GM18526 (cell line): ENCODE measurements at regions not wholly inside any gene's neighbourhood (a gene's known extent, or its start where the extent isn't known, plus 50 kb on each side); places are given as distances from the start of the nearest gene placed in this dataset.

Experiments used
- POLR2A ChIP-seq: IDR thresholded peaks from 3 replicates; pipeline ENCODE4 v1.6.1; 2011; ENCODE audit not compliant: insufficient read length; ENCODE audit errors: extremely low read depth

DNA sequence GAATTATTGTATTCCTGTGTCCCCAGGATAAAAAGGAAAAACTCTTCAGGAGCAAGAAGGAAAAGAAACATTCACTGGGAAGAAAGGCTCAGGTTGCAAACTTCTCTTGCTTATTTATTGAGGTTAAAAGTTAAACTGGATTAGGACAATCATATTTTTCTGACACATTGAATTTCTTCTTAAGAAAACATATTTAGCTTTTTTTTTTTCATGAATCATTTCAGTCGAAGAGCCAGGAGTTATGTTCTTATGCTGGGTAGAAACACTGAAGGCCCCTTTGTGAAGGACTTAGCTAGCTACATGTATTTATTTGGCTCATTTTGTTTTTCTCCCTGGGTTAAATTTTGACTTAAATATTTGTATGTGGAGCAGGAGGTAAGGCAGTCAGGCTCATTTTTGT is 434.0 kb downstream of the KLF5 start:
- TF ChIP-seq POLR2A = no peak

DNA sequence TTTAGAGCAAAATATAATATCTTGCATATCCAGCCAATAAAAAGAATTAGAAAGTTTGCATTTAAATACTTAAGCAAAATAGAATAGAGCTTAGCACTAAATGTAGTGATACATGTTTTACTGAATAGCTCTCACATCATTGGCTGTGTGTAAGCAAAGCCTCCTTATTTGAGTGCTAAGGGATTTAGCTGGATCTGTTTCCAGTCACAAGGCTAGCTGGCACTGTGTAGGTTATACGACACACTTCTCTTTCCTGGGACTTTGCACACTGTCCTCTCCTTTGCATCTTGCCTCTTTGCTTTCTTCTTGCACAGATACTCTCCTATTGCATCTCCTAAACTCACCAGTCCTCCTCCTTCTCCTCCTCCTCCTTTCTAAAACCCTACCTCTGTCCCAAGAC is 423.8 kb downstream of the KLF5 start:
- TF ChIP-seq POLR2A = no peak

DNA sequence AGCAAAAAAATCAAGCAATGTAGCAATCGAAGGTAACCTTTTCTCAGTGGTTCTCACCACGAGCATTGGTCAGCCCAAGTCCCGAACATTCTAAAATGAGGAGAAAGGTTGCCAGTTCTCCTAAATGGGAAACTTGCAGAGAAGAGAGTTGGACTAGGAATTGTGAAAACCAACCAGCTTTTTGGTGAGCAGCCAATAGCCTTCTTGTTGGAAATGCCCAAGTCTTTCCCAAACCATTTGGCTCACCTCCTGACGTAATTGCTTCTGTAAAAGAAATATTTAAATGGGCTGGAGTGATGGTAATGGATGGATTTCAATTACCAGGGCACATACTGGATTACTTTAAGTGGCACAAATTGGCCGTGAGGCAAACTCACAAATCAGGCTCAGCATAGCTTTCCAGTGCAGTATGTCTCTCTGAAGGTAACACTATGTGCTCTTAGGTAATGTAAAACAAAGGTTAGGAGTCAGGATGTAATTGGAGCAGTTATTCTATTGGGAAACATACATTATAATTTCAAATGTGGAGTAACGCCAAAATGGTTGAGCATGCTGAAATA is 423.2 kb downstream of the KLF5 start:
- no peak for TF ChIP-seq POLR2A

DNA sequence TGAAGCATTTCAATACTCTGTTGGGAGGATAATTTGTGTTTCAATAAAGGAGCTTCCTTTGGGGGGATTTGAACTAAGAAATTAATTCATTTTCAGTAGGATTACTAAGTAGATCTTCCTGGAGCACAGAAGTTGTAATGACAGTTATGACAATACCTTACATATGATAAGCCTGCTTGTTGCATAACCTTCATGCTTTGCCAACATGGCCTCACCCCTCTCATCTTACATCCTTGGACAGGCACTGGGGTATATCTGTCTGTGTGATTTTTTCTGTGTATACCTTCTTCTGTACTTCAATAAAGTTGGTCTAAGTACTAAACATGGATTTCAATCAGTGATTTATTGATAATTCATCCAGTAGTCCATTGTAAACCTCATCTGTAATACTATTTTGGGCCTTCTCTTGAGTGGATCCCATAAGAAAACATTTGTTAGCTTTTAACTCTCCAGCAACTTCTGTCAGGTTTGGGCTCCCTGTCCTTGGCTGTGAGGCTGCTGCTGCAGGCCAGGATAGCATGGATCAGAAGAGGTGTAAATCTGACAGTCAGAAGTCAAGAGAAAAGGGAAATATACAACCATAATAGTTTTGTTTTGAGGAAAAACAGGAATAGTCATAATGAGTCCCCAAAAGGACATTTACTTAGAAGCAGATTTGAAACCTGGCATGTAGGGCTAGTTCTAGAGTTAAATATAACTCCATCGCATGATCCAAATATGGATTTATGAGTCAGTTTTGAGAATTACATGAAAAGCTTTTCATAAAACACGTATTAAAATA is 422.2 kb downstream of the KLF5 start:
- no peak for TF ChIP-seq POLR2A

DNA sequence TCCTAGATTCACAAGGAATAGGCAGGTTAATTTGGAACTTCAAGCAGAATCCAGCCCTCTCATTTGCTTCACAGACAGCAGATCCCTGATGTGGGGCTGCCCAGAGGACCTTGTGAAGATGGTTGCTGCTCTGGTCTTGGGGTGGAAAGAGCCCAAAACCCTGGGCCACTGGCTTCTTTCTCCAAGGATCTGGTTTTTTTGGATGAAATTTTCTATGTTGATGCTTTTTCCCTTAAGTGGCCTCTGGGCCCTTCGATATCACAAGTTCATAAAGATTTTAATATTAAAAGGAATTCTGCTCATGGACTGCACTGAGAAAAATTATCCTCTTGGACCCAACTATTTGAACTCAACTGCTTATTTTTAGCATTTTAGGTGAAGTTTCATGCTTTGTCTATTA is 421.1 kb downstream of the KLF5 start:
- no peak for TF ChIP-seq POLR2A

DNA sequence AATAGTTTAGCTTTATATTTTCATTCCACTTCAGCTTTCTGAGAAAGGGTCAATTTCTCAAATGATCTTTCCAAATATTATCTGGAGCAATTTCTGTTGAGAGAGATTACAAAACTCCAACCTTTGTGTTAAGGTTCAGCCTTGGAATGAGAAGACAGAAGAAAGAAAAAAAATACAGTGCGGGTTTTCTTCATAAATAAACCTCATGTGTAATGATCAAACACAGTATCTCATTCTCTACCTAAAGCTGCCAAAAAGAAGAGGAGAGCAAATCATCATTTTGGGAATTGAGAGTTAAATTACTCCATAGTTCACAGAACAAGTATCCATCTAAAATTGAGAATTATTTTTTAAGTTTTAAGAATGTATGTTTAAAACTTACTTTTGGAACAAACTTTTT is 420.5 kb downstream of the KLF5 start:
- TF ChIP-seq POLR2A = no peak

DNA sequence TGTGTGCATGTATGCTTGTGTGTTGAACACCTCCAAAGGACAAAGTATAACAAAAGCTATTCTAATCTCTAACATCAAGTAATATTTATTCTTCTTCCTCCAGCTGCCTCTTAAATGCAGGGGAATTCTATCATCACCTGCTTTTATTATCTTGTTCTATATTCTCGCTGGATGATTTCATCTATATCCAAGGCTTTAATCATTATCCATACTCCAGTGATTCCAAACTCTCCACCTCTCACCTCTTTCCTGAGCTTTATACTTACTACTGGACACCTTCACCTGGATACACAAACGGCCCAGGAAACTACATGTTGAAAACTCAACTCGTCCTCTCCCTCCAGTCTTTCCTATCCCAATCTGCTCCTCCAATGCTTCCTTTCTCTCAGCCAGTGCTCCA is 418.6 kb downstream of the KLF5 start:
- no peak for TF ChIP-seq POLR2A

DNA sequence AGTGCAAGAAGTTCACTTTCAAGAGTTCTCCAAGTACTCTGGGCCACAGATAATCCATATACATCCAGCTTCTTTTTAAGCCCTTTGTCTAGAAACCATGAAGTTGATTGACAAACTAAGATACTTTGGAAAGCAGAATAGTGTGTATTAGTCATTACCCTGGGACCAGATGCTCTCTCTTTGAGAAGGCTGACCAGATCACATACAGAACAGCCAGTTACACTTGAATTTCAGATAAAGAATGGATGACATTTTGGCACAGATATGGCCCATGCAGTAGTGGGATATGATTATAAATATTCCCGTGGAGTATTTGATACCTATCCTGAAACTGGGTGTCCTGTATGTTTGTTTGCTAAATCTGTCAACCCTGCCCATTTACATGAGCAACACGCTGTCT is 414.2 kb downstream of the KLF5 start:
- no peak for TF ChIP-seq POLR2A

DNA sequence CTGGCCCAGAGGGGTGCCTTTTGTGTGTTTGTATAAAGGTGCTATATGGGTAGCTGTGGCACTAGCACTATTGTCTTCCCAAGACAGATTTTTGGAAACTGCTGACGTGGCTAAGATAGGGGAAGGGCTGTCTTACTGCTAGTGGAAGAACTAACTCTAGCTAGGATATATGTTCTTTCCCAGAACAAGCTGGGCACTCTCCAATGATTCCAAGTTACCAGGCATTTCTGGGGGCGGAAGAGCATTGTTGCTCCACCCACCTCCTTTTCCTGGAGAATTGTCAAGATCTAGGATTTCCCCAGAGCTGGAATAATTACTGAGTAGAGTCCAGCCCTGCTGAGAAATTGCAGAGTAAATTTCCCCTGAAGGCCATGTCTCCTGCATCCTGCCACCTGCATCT is 408.3 kb downstream of the KLF5 start:
- no peak for TF ChIP-seq POLR2A

DNA sequence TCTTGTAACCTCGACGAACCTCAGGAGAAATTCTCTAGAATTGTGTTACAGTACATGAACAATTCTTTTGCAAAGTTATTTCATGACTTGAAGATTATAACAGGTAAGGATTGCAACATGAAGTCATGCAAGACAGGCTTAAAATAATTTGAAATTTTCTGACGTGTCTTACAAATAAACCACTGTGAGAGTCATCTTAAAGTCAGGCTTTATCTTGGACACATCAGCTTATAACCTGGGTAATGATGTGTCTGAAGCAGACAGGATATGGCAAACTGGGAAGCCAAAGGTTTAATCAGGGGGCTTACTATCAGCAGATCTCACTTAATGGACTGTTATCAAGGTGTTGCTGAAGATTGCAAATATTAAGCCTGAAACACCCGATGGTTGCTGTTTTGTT is 407.8 kb downstream of the KLF5 start:
- no peak for TF ChIP-seq POLR2A

DNA sequence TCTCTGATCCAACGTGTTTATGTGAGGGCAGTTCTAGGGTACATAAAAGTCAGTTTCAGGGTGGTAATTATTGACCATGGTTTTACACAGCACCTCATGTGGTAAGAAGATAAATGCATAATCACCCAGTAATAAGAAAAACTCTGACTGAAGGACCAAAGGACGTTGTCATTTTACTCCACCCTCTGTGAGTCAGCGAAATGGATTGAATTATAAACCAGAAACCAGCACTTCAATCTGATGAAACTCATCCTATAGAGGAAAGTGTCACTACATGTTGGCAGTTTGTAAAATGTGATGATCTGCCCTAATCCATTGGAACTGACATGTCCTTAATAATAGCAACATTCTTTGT is 406.8 kb downstream of the KLF5 start:
- no peak for TF ChIP-seq POLR2A

DNA sequence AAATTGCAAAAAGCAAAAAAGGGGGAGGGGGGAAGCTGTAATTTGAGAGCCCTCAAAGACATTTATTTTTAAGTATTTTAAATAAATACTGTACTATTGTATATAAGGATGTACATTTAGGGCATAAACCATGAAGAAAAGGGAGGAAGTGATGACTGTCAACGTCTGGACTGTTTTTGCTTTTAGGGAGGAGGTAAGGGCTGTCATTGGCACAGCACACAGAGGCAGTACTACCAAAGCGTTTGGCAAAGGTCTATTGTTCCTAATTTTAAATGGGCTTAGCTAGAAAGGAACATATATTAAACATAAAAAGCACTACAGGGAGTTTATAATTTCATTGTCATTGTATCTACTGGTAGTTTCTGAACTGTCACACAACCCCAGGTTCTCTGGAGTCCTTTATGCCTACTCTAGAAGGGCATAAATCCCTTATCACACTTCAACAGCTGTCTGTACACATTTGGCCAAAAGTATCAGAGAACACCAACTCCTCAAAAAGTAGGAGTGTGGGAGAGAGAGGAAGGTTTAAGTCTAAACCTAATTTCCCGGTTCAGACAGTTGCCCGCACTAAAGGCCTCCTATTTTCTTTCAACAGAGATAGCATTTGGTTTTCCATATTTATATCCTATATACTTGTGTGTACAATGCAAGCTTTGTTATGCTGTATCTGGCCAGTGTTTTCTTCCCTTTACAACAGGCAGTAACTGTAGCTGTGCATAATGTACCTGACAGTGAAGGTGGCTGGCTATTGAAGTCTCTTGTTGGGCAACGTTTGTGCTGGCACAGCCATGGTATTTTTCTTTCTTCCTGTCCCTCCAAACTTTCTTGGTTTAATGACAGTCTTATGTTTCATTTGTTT is 406.2 kb downstream of the KLF5 start:
- TF ChIP-seq POLR2A = no peak

DNA sequence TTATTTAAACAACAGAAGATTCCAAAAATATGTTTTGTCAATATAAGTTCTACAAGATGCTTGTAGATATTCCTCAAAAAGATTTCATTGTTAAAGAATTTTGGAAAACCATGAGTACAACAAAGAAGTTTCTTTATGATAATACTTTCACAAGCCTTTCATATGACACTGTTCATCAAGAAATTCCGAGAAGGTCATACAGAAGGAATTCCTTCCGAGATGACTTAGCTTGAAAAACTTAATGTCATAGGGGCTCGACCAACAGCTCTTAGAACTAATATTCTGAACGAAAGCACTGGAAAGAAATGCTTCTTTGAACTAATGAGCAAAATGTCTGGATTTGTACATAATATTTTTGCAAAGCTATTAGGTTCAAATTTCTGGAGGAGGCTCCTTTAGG is 403.4 kb downstream of the KLF5 start:
- TF ChIP-seq POLR2A = no peak

DNA sequence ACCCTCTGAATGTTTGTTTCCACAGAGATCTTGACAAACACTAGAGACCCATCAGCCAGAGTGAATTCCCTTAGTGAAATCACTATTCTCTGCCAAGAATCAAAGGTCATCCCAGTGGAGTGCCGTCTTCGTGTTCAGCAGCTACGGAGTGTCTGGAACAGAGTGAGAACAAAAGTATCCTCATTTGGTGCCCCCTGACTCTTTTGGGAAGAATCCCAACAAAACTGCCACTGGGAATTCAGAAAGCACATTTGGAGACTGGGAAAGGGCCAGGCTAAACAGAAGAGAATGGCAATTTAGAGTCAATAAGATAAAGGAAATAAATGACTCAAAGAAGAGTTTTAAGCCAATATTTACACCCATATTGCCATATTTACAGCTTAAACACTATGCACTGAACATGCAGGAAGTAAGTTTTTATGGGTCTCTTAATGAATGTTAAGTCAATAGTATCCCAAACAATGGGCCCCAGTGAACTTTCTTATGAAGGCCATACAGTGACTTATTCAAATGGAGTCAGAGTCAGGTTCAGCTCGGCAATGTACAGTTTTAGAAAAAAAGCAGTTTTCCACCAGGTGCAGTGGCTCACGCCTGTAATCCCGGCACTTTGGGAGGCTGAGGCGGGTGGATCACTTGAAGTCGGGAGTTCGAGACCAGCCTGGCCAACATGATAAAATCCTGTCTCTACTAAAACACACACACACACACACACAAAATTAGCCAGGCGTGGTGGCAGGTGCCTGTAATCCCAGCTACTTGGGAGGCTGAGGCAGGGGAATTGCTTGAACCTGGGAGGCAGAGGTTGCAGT is 392.6 kb downstream of the KLF5 start:
- no peak for TF ChIP-seq POLR2A

DNA sequence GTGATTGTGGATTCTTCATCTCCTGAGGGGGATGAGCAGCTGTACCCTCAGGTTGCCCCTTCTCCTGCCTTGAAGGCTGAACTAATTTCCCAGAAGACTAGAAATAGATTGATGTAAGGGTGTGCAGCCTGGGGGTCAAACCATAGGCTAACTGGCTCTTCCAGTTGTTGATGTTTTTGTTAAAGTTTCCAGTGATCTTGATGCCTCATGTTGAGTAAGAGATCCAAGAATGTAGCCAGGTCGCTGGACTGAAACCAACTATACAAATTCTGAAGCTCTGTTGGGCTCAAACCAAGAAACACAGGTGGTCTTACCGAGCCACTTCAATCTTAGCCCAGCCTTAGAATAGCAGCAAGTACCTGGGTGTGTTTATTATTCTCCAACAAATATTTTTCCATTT is 391.8 kb downstream of the KLF5 start:
- TF ChIP-seq POLR2A = no peak

DNA sequence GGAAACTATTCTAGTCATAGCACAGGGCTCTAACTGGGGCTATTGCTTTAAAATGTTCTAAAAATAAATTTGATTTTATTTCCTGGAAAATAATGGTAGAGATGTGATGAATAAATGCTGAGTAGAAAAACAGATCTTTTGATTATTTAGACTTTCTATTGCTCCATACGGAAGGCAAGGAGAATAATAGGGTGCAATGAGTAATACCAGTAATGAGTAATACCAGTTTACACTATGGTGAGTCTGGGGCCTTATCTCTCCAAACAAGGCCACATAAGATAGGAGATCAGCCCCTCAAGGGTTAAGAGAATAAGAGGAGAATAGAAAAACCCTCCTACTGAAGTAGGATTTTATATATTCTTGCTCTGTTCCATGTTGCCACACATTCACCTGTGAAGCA is 390.4 kb downstream of the KLF5 start:
- no peak for TF ChIP-seq POLR2A

DNA sequence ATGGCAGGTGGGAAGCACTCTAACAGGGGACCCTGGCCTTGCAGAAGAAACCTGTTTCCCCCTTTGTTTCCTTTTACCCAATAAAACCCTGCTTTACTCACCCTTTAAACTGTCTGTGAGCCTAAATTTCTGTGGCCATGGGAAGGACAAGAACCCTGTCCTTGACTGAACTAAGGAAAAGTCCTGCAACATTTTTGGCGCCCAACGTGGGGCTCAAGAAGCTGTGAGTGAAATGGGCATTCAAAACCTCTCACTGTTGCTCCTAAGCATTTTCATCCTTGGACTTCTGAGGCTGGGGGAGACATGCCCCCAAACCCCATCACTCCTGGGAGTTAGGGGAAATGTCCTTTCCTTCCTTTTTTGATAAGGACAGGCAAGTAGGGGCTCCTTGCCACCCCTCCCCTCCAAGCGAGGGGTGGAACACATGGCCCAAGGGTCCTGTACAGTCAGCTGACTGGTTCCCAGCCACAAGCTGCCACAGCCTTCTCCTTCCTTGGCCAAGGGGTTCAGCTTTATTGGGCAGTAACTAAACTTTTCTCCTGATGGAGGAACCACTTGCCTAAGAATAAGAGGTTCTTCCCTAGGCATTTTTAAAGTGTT is 381.6 kb downstream of the KLF5 start:
- no peak for TF ChIP-seq POLR2A
